Endothelial cell of umbilical vein (primary cell): ENCODE measurements at regions not wholly inside any gene's neighbourhood (a gene's known extent, or its start where the extent isn't known, plus 50 kb on each side); places are given as distances from the start of the nearest gene placed in this dataset.

Experiments used
- BruUV-seq: library from RNA; stranded (reverse); fragments of 400-500 nt; replicated peaks from 2 replicates; lab custom pipeline; 2021; lab: Mats Ljungman, UMichigan
- CTCF ChIA-PET: fragments of 300-600, 350-600 bp; sonication (Branson Sonifier 250); formaldehyde crosslinking; loops from one replicate; lab custom pipeline; 2021; ENCODE audit warnings: antibody characterized with exemption, inconsistent platforms; lab: Charles Lee
- POLR2A ChIA-PET: fragments of 300-600, 350-600 bp; sonication (Branson Sonifier 250); formaldehyde crosslinking; loops from one replicate; lab custom pipeline; 2021; ENCODE audit warnings: antibody characterized with exemption, inconsistent platforms; lab: Charles Lee
- DNase-seq: peaks from one replicate; pipeline ENCODE4 v3.0.0-alpha.2; 2011; ENCODE audit warnings: low read depth, low spot score
- FAIRE-seq: peaks from 2 replicates; lab custom pipeline; 2011; peaks lifted over from hg19 to GRCh38; lab: Jason Lieb, UNC
- H2AFZ ChIP-seq: 2 replicates; pipeline ENCODE4 v1.6.0; 2012; ENCODE audit warnings: low read depth, low read length, control low read depth, inconsistent platforms
- H3K27ac ChIP-seq: 2 replicates; pipeline ENCODE4 v1.5.1; 2011; ENCODE audit warnings: low read depth, mild to moderate bottlenecking, control low read depth, low read length, moderate library complexity; ENCODE audit not compliant: insufficient read depth
- H3K27me3 ChIP-seq, 2 experiments: 2 replicates each; pipeline versions ENCODE4 v1.6.0 to v1.6.1; 2011; ENCODE audit warnings: low read length in 2 of 2, mixed read lengths in 1 of 2; ENCODE audit not compliant: control insufficient read depth in 2 of 2, insufficient read depth in 2 of 2
- H3K36me3 ChIP-seq, 2 experiments: 2 replicates in 1 of 2; 3 replicates in 1 of 2; pipeline ENCODE4 v1.5.1; 2011; ENCODE audit warnings: low read length in 2 of 2, mild to moderate bottlenecking in 1 of 2, moderate library complexity in 1 of 2; ENCODE audit not compliant: control insufficient read depth in 2 of 2, insufficient read depth in 2 of 2; ENCODE audit errors: extremely low read depth in 1 of 2
- H3K4me1 ChIP-seq: 3 replicates; pipeline ENCODE4 v1.5.1; 2011; ENCODE audit warnings: mild to moderate bottlenecking, low read length; ENCODE audit not compliant: control insufficient read depth, insufficient read depth; ENCODE audit errors: extremely low read depth
- H3K4me2 ChIP-seq: 2 replicates; pipeline ENCODE4 v1.6.1; 2011; ENCODE audit warnings: low read length, control low read depth, mixed read lengths; ENCODE audit not compliant: insufficient read depth
- H3K4me3 ChIP-seq, 3 experiments: fragments of 200-600 bp in 1 of 3; sonication (generic), shearing (Covaris generic) in 1 of 3; replicated peaks in 1 of 3; 2 replicates each; pipeline ENCODE4 v1.5.1; 2011 to 2016; ENCODE audit warnings: control low read depth in 3 of 3, low read length in 3 of 3, mild to moderate bottlenecking in 2 of 3, inconsistent platforms in 1 of 3, low read depth in 1 of 3, moderate library complexity in 1 of 3; ENCODE audit not compliant: insufficient read depth in 1 of 3
- H3K79me2 ChIP-seq: 2 replicates; pipeline ENCODE4 v1.6.0; 2012; ENCODE audit warnings: low read length, inconsistent platforms; ENCODE audit not compliant: control insufficient read depth, insufficient read depth
- H3K9ac ChIP-seq: replicated peaks from 2 replicates; pipeline ENCODE3; 2011; ENCODE audit warnings: low read length, control low read depth; ENCODE audit not compliant: insufficient read depth; ENCODE audit errors: extremely low read depth
- H3K9me1 ChIP-seq: replicated peaks from 3 replicates; pipeline ENCODE4 v1.6.0; 2011; ENCODE audit warnings: mild to moderate bottlenecking, low read length; ENCODE audit not compliant: control insufficient read depth, insufficient read depth; ENCODE audit errors: extremely low read depth
- H3K9me3 ChIP-seq: replicated peaks from 2 replicates; pipeline ENCODE4 v1.5.1; 2012; ENCODE audit warnings: low read length, inconsistent platforms; ENCODE audit not compliant: control insufficient read depth, insufficient read depth
- H4K20me1 ChIP-seq: replicated peaks from 2 replicates; pipeline ENCODE3; 2011; ENCODE audit warnings: mild to moderate bottlenecking, low read length; ENCODE audit not compliant: control insufficient read depth, insufficient read depth; ENCODE audit errors: extremely low read depth
- EZH2 ChIP-seq: IDR thresholded peaks from 2 replicates; pipeline ENCODE4 v1.6.1; 2012; ENCODE audit warnings: borderline replicate concordance, low read depth, mild to moderate bottlenecking, moderate library complexity, low read length, inconsistent platforms; ENCODE audit not compliant: severe bottlenecking
- FOS ChIP-seq: IDR thresholded peaks from 2 replicates; pipeline ENCODE4 v1.6.1; 2011; ENCODE audit warnings: mild to moderate bottlenecking, low read length, moderate library complexity, borderline replicate concordance; ENCODE audit not compliant: insufficient read depth
- GATA2 ChIP-seq: IDR thresholded peaks from 2 replicates; pipeline ENCODE4 v1.7.0; 2011; ENCODE audit warnings: low read depth, mild to moderate bottlenecking, moderate library complexity, mixed read lengths, low read length; ENCODE audit not compliant: insufficient read length, insufficient read depth
- JUN ChIP-seq: IDR thresholded peaks from 2 replicates; pipeline ENCODE4 v1.6.1; 2011; ENCODE audit warnings: borderline replicate concordance, low read depth; ENCODE audit not compliant: insufficient read length, insufficient read depth
- MYC ChIP-seq: IDR thresholded peaks from one replicate; pipeline ENCODE4 v1.6.1; 2011; ENCODE audit warnings: mild to moderate bottlenecking, low read depth, low read length
- POLR2A ChIP-seq: IDR thresholded peaks from 2 replicates; pipeline ENCODE4 v1.6.1; 2012; ENCODE audit warnings: low read depth, mild to moderate bottlenecking, control low read depth, low read length
- POLR2AphosphoS5 ChIP-seq: IDR thresholded peaks from 2 replicates; pipeline ENCODE4 v1.6.1; 2012; ENCODE audit warnings: low read depth, mild to moderate bottlenecking, control low read depth, low read length, moderate library complexity; ENCODE audit not compliant: insufficient read depth
- dilution Hi-C: fragments of 300-500 bp; cut with MboI; formaldehyde crosslinking; loops from one replicate; pipeline ENCODE4 v1.15.0; 2019; ENCODE audit warnings: low sequenced_read_pairs; ENCODE audit not compliant: extremely low pct_ligation_motif_present
- intact Hi-C: fragments of 100-400 bp; cut with micrococcal nuclease; formaldehyde crosslinking; loops from one replicate; pipeline ENCODE4 v1.10.0; 2022
- TF ChIP-seq, protein P1 (sequence below): IDR thresholded peaks from 2 replicates; pipeline ENCODE4 v1.6.1; 2011; ENCODE audit not compliant: insufficient read depth, insufficient read length
- TF ChIP-seq, protein P2 (sequence below), 2 donors: IDR thresholded peaks; 1 replicate in 1 of 2; 2 replicates in 1 of 2; pipeline ENCODE4 v1.5.1; 2011; ENCODE audit warnings: low read length in 2 of 2, mild to moderate bottlenecking in 2 of 2, moderate library complexity in 2 of 2, control low read depth in 1 of 2, inconsistent platforms in 1 of 2, low read depth in 1 of 2; ENCODE audit not compliant: insufficient read depth in 1 of 2; ENCODE audit errors: extremely low read depth in 1 of 2

DNA sequence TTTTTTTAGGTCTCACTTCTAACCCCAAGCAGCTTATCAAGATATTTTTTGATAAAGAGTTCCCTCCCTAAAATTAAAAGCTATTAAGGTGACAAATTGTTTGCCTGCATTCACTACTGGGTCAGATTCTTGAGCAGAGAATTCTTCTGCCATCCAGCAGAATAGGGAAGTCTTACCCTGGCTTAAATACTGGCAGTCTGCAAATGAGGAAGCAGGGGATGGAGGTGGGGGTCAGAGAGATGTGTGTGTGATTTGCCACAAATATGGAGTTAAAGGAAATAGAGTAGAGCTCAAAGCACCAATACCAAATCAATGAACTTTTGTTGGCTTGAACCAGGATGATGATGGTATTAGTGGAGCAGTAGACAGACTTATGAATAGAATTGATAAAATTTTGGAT is 122.2 kb downstream of the ANXA5 start:
- no peak for TF ChIP-seq JUN
- H3K9me3 ChIP-seq: no peaks in the 10 kb centered on the region
- no peak overlapping the region for H3K4me2 ChIP-seq
- H3K9ac ChIP-seq: no peak overlapping the region
- H3K27me3 ChIP-seq: peaks cover 0 to 4% of the 10 kb centered on the region in 2 experiments
- DNase-seq: no peak
- CTCF ChIA-PET: no interaction called here
- H3K27ac ChIP-seq: no peak overlapping the region
- intact Hi-C loops (no loop called here), dilution Hi-C loops (no loop called here)
- FAIRE-seq: no peak
- H4K20me1 ChIP-seq: no peaks in the 10 kb centered on the region
- no peaks in the 10 kb centered on the region for H3K9me1 ChIP-seq
- H2AFZ ChIP-seq: no peak overlapping the region
- no peaks in the 10 kb centered on the region for H3K36me3 ChIP-seq
- no TSS peak for BruUV-seq
- H3K4me3 ChIP-seq: no peak overlapping the region
- no peaks in the 10 kb centered on the region for H3K79me2 ChIP-seq
- POLR2A ChIA-PET: no interaction called here
- no peaks in the 10 kb centered on the region for H3K4me1 ChIP-seq

GRCh38 chr4:121567748-121568147 is 129.0 kb downstream of the ANXA5 start:
- ChIA-PET CTCF (no interaction called here), POLR2A (no interaction called here)
- Histone ChIP-seq H3K9me3 (no peaks in the 10 kb centered on the region), H3K9me1 (no peaks in the 10 kb centered on the region), H3K9ac (no peak overlapping the region), H2AFZ (no peak overlapping the region), H3K27me3 (no peaks in the 10 kb centered on the region), H3K4me2 (no peak overlapping the region), H3K36me3 (no peaks in the 10 kb centered on the region), H3K4me1 (no peaks in the 10 kb centered on the region), H4K20me1 (no peaks in the 10 kb centered on the region), H3K79me2 (no peaks in the 10 kb centered on the region), H3K4me3 (no peak overlapping the region), H3K27ac (no peak overlapping the region)
- no peak for TF ChIP-seq GATA2
- TF ChIP-seq, protein P1, sequence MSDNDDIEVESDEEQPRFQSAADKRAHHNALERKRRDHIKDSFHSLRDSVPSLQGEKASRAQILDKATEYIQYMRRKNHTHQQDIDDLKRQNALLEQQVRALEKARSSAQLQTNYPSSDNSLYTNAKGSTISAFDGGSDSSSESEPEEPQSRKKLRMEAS: no peak
- TF ChIP-seq EZH2: no peak
- TF ChIP-seq FOS: no peak
- no peak for TF ChIP-seq MYC
- no peak for TF ChIP-seq JUN
- TF ChIP-seq POLR2AphosphoS5: no peak
- TF ChIP-seq, protein P2, sequence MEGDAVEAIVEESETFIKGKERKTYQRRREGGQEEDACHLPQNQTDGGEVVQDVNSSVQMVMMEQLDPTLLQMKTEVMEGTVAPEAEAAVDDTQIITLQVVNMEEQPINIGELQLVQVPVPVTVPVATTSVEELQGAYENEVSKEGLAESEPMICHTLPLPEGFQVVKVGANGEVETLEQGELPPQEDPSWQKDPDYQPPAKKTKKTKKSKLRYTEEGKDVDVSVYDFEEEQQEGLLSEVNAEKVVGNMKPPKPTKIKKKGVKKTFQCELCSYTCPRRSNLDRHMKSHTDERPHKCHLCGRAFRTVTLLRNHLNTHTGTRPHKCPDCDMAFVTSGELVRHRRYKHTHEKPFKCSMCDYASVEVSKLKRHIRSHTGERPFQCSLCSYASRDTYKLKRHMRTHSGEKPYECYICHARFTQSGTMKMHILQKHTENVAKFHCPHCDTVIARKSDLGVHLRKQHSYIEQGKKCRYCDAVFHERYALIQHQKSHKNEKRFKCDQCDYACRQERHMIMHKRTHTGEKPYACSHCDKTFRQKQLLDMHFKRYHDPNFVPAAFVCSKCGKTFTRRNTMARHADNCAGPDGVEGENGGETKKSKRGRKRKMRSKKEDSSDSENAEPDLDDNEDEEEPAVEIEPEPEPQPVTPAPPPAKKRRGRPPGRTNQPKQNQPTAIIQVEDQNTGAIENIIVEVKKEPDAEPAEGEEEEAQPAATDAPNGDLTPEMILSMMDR (IDR thresholded peaks at IDR 0.05; ENCODE audit: extremely low read depth in 1 of 2, insufficient read depth in 1 of 2, low read depth in 1 of 2, low read length in 2 of 2): no peak
- no peak for TF ChIP-seq POLR2A
- no TSS peak for BruUV-seq
- dilution Hi-C loops (no loop called here), intact Hi-C loops (no loop called here)
- DNase-seq (no peak), FAIRE-seq (no peak)
